NT2/D1 (cell line): ENCODE measurements at regions not wholly inside any gene's neighbourhood (a gene's known extent, or its start where the extent isn't known, plus 50 kb on each side); places are given as distances from the start of the nearest gene placed in this dataset.

Experiments used
- SUZ12 ChIP-seq: IDR thresholded peaks from 2 replicates; pipeline ENCODE4 v1.6.1; 2011; ENCODE audit not compliant: insufficient read length, insufficient read depth; ENCODE audit errors: extremely low read depth
- ZNF274 ChIP-seq: IDR thresholded peaks from 2 replicates; pipeline ENCODE4 v1.6.1; 2011; ENCODE audit warnings: mild to moderate bottlenecking, low read depth, low read length

DNA sequence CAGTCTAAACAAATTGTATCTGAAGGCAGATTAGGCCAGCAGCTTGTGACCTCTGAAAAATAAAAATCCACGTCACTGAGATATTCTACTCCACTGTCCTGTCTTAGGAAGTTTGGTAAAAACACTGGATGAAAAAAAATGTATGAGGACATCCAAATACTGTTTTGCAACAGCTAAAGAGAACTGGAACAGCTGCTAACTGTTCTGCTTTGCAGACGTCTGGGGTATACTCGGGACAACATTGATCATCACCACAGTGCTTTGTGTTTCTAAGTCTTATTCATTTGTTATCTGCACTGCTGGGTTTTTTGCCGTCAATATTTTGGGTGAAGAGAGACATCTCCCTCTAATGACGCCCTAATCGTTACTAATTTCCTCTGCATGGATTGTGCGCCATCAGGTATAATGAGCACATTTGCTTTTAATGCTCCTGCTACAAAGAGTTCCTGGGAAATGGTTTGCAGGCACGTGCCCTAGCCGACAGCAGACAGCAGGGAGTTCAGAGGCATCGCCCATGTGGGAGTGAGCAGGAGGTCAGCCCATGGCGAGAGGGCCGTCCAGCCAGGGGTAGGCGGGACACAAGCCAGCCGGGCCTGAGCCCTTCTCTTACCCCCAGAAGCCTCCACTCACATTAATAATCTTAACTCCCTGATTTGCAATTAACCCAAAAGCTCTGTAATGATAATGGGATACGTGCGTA, 87.0 kb downstream of the CBLN1 start:
- TF ChIP-seq ZNF274 (no peak), SUZ12 (no peak)
